WTC11 (cell line): ENCODE measurements at regions not wholly inside any gene's neighbourhood (a gene's known extent, or its start where the extent isn't known, plus 50 kb on each side); places are given as distances from the start of the nearest gene placed in this dataset.
A peak's percentile ranks its signal among the peaks of the same experiment; 100 is the strongest.

Source experiments
- ATAC-seq: fragments of 200-7000 bp; cut with Tn5 transposase; 2 replicates; pipeline ENCODE4 v1.10.0; 2021; ENCODE audit warnings: mild to moderate bottlenecking, moderate library complexity
- CTCF ChIA-PET: fragments of 300-600 bp; sonication (Branson Sonifier 250); formaldehyde crosslinking; loops from one replicate; lab custom pipeline; 2021; ENCODE audit warnings: antibody characterized with exemption; lab: Charles Lee
- POLR2A ChIA-PET: fragments of 350-600 bp; sonication (Branson Sonifier 250); formaldehyde crosslinking; loops from one replicate; lab custom pipeline; 2021; ENCODE audit warnings: antibody characterized with exemption; lab: Charles Lee
- DNase-seq: peaks from one replicate; pipeline ENCODE4 v3.0.0; 2021; ENCODE audit warnings: low spot score
- H3K27ac Mint-ChIP-seq: 2 replicates; pipeline ENCODE4 v1.8.0; 2021; ENCODE audit warnings: mixed read lengths
- H3K27me3 Mint-ChIP-seq: 2 replicates; pipeline ENCODE4 v1.8.0; 2021; ENCODE audit warnings: low read depth, mild to moderate bottlenecking, moderate library complexity, mixed read lengths
- H3K36me3 Mint-ChIP-seq: 2 replicates; pipeline ENCODE4 v1.8.0; 2021; ENCODE audit warnings: mixed read lengths
- H3K4me1 Mint-ChIP-seq: 2 replicates; pipeline ENCODE4 v1.8.0; 2022; ENCODE audit warnings: mixed read lengths
- H3K4me3 Mint-ChIP-seq: 2 replicates; pipeline ENCODE4 v1.8.0; 2021; ENCODE audit warnings: mild to moderate bottlenecking, moderate library complexity, mixed read lengths
- H3K9me3 Mint-ChIP-seq: 2 replicates; pipeline ENCODE4 v1.8.0; 2021; ENCODE audit warnings: mixed read lengths
- EMX1 ChIP-seq: fragments of 250-450 bp; sonication (Bioruptor Pico); IDR thresholded peaks from 2 replicates; pipeline ENCODE4 v1.8.0; 2021; ENCODE audit warnings: mild to moderate bottlenecking
- GABPB1 ChIP-seq: sonication (generic); formaldehyde crosslinking; IDR thresholded peaks from 2 replicates; pipeline ENCODE4 v1.8.1; 2023; ENCODE audit warnings: mild to moderate bottlenecking, missing genetic modification reagents
- GTF2I ChIP-seq: fragments of 250-450 bp; sonication (Bioruptor Pico); conservative IDR thresholded peaks from 2 replicates; pipeline ENCODE4 v1.4.0; 2021; ENCODE audit warnings: mild to moderate bottlenecking
- JUN ChIP-seq: sonication (generic); formaldehyde crosslinking; IDR thresholded peaks from 2 replicates; pipeline ENCODE4 v1.8.0; 2023; ENCODE audit warnings: mild to moderate bottlenecking, missing genetic modification reagents
- MYBL2 ChIP-seq: sonication (generic); formaldehyde crosslinking; IDR thresholded peaks from 2 replicates; pipeline ENCODE4 v1.8.1; 2023; ENCODE audit warnings: mild to moderate bottlenecking, moderate library complexity, missing genetic modification reagents
- NFE2L1 ChIP-seq: sonication (generic); formaldehyde crosslinking; IDR thresholded peaks from 2 replicates; pipeline ENCODE4 v1.8.1; 2023; ENCODE audit warnings: missing genetic modification reagents
- OVOL2 ChIP-seq: fragments of 250-450 bp; sonication (Bioruptor Pico); IDR thresholded peaks from 2 replicates; pipeline ENCODE4 v1.9.0; 2021; ENCODE audit warnings: mild to moderate bottlenecking, borderline replicate concordance
- TEAD4 ChIP-seq: sonication (generic); formaldehyde crosslinking; IDR thresholded peaks from 2 replicates; pipeline ENCODE4 v1.8.0; 2022; ENCODE audit warnings: mild to moderate bottlenecking, missing genetic modification reagents
- ZNF416 ChIP-seq: fragments of 250-450 bp; sonication (Bioruptor Pico); IDR thresholded peaks from 2 replicates; pipeline ENCODE4 v1.9.0; 2021; ENCODE audit warnings: mild to moderate bottlenecking, inconsistent platforms
- TF ChIP-seq, protein P1 (sequence below): fragments of 250-450 bp; sonication (Bioruptor Pico); conservative IDR thresholded peaks from 2 replicates; pipeline ENCODE4 v1.9.0; 2021; ENCODE audit warnings: mild to moderate bottlenecking
- TF ChIP-seq, protein P2 (sequence below): fragments of 250-450 bp; sonication (Bioruptor Pico); IDR thresholded peaks from 2 replicates; pipeline ENCODE4 v1.9.0; 2021; ENCODE audit warnings: mild to moderate bottlenecking, borderline replicate concordance
- TF ChIP-seq, protein P3 (sequence below): sonication (generic); formaldehyde crosslinking; IDR thresholded peaks from 2 replicates; pipeline ENCODE4 v1.8.1; 2022; ENCODE audit warnings: mild to moderate bottlenecking, moderate library complexity, missing genetic modification reagents
- TF ChIP-seq, protein P4 (sequence below): sonication (generic); formaldehyde crosslinking; IDR thresholded peaks from 2 replicates; pipeline ENCODE4 v1.8.1; 2023; ENCODE audit warnings: mild to moderate bottlenecking, missing genetic modification reagents
- TF ChIP-seq, protein P5 (sequence below): sonication (generic); formaldehyde crosslinking; IDR thresholded peaks from 2 replicates; pipeline ENCODE4 v1.8.1; 2022; ENCODE audit warnings: low read depth, mild to moderate bottlenecking, moderate library complexity, missing genetic modification reagents, borderline replicate concordance
- TF ChIP-seq, protein P6 (sequence below): sonication (generic); formaldehyde crosslinking; IDR thresholded peaks from 2 replicates; pipeline ENCODE4 v1.8.0; 2022; ENCODE audit warnings: mild to moderate bottlenecking, missing genetic modification reagents

DNA sequence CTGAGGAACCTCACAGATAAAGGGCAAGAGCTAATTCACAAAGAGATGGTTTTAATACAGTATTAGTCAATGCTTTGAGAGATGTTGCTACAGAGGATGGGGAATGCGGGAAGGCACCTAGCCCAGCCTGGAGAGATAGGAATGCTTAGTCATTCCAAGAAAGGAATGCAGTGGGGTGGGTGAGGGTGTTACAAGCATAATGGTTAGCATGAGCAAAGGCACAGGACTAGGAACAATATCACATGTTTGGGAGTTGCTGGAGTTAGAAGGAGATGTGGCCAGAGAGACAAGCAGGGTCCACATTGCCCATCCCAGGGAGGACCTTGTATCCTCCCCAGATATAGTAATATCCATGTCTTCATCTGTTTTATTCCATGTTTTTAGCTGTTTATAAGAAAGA lies 107.0 kb upstream of the OGFRL1 start (continued):
- TF ChIP-seq, protein P1, sequence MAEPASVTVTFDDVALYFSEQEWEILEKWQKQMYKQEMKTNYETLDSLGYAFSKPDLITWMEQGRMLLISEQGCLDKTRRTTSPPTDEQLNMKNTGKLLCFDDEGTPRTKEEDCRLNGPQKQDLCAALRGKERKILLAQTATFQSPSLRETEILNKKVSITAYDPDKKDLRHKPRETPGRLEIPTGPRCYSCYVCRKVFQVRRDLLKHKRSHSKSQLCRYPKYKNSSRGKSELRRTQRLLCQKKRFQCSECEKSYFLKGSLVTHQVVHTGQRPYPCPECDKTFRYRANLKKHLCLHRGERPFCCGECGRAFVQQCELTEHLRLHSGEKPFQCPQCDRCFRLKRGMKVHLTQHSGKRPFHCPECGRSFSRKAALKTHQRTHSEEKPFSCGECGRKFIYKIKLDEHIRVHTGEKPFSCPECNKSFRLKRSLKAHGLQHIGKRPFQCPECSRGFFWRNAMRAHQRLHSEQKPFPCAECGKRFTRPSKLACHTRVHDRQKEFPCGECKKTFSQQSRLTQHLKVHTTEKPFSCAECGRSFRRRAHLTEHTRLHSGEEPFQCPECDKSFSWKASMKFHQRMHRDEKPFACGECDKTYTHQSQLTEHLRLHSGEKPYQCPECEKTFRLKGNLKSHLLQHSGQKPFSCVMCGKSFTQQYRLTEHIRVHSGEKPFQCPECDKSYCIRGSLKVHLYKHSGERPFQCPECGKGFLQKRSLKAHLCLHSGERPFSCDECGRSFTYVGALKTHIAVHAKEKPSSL, result no peak
- TF ChIP-seq, protein P2, sequence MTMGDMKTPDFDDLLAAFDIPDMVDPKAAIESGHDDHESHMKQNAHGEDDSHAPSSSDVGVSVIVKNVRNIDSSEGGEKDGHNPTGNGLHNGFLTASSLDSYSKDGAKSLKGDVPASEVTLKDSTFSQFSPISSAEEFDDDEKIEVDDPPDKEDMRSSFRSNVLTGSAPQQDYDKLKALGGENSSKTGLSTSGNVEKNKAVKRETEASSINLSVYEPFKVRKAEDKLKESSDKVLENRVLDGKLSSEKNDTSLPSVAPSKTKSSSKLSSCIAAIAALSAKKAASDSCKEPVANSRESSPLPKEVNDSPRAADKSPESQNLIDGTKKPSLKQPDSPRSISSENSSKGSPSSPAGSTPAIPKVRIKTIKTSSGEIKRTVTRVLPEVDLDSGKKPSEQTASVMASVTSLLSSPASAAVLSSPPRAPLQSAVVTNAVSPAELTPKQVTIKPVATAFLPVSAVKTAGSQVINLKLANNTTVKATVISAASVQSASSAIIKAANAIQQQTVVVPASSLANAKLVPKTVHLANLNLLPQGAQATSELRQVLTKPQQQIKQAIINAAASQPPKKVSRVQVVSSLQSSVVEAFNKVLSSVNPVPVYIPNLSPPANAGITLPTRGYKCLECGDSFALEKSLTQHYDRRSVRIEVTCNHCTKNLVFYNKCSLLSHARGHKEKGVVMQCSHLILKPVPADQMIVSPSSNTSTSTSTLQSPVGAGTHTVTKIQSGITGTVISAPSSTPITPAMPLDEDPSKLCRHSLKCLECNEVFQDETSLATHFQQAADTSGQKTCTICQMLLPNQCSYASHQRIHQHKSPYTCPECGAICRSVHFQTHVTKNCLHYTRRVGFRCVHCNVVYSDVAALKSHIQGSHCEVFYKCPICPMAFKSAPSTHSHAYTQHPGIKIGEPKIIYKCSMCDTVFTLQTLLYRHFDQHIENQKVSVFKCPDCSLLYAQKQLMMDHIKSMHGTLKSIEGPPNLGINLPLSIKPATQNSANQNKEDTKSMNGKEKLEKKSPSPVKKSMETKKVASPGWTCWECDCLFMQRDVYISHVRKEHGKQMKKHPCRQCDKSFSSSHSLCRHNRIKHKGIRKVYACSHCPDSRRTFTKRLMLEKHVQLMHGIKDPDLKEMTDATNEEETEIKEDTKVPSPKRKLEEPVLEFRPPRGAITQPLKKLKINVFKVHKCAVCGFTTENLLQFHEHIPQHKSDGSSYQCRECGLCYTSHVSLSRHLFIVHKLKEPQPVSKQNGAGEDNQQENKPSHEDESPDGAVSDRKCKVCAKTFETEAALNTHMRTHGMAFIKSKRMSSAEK (CRISPR knock-in tag), result 0 out of 2 replicates have a peak, but pooled peaks have one; percentile 57
- no peak for TF ChIP-seq MYBL2 (CRISPR knock-in tag)
- peak; percentile 98 for TF ChIP-seq NFE2L1
- TF ChIP-seq JUN (CRISPR knock-in tag), result no peak
- TF ChIP-seq OVOL2, result no peak
- TF ChIP-seq, protein P3, sequence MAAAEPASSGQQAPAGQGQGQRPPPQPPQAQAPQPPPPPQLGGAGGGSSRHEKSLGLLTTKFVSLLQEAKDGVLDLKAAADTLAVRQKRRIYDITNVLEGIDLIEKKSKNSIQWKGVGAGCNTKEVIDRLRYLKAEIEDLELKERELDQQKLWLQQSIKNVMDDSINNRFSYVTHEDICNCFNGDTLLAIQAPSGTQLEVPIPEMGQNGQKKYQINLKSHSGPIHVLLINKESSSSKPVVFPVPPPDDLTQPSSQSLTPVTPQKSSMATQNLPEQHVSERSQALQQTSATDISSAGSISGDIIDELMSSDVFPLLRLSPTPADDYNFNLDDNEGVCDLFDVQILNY, result no peak

DNA sequence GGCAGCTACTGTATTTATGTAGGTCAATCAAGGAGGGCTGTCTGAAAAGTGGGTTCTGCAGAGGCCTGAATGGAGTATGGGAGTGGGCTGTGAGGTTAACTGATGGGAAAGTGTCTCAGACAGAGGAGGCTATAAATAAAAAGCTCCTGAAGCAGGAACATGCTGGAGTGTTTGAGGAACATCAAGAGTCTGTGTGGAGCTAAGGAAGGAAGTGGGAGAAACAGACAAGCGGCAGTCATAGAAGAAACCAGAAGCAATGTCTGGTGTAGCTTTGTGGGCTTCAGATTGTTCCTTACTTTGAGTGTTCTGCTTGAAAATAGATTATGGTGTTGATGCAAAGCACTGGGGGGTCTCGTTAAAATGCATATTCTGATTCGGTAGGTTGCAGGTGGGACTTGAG lies 101.5 kb upstream of the OGFRL1 start:
- H3K4me3 Mint-ChIP-seq, result no peak overlapping the region
- ChIA-PET CTCF (no interaction called here), POLR2A (no interaction called here)
- H3K27ac Mint-ChIP-seq, result 0 out of 2 replicates have a peak overlapping the region, but pooled peaks have one; percentile 42
- DNase-seq (no peak), ATAC-seq (no peak)
- peaks cover 21% of the 10 kb centered on the region for H3K9me3 Mint-ChIP-seq
- no peak for TF ChIP-seq JUN (CRISPR knock-in tag)
- H3K27me3 Mint-ChIP-seq, result no peaks in the 10 kb centered on the region; the same call in 1 of the 2 replicates
- peaks cover 13% of the 10 kb centered on the region for H3K4me1 Mint-ChIP-seq
- H3K36me3 Mint-ChIP-seq, result peaks cover 7% of the 10 kb centered on the region

DNA sequence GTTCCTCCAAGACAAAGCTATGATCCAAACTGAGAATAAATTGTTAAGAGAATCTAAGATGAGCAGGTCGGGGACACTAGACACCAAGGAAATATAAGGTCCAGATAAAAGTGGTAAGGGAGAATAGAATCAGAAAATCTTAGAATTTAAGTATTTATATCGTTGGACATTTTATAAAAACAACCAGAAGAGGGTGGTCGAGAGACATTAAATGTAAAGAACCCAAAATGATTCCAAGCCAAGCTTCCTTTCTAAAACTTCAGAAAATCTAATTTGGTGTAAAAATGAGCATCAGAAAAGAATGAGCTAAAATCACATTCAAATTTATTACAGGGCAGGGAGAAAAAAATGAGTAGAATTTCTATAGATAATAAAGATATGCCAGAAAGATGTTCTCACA lies 97.8 kb upstream of the OGFRL1 start:
- Mint-ChIP-seq H3K9me3 (peaks cover 7% of the 10 kb centered on the region; the same call in 1 of the 2 replicates), H3K4me1 (peaks cover 9% of the 10 kb centered on the region), H3K4me3 (no peak overlapping the region), H3K36me3 (no peaks in the 10 kb centered on the region), H3K27ac (no peak overlapping the region), H3K27me3 (no peaks in the 10 kb centered on the region)
- no peak for ATAC-seq
- ChIA-PET POLR2A (no interaction called here), CTCF (interaction anchor here (0.7 to 1.8 kb wide), 5 partner anchors 97 to 192 kb away, joined by 3 to 4 read pairs (median 4); no protein-coding TSS in a partner anchor)
- TF ChIP-seq TEAD4 (CRISPR knock-in tag) (no peak), EMX1 (CRISPR knock-in tag) (no peak), GABPB1 (CRISPR knock-in tag) (no peak), NFE2L1 (no peak), ZNF416 (CRISPR knock-in tag) (no peak), GTF2I (CRISPR knock-in tag) (no peak)
- TF ChIP-seq, protein P4, sequence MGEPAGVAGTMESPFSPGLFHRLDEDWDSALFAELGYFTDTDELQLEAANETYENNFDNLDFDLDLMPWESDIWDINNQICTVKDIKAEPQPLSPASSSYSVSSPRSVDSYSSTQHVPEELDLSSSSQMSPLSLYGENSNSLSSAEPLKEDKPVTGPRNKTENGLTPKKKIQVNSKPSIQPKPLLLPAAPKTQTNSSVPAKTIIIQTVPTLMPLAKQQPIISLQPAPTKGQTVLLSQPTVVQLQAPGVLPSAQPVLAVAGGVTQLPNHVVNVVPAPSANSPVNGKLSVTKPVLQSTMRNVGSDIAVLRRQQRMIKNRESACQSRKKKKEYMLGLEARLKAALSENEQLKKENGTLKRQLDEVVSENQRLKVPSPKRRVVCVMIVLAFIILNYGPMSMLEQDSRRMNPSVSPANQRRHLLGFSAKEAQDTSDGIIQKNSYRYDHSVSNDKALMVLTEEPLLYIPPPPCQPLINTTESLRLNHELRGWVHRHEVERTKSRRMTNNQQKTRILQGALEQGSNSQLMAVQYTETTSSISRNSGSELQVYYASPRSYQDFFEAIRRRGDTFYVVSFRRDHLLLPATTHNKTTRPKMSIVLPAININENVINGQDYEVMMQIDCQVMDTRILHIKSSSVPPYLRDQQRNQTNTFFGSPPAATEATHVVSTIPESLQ (CRISPR knock-in tag), result no peak
- TF ChIP-seq, protein P5, sequence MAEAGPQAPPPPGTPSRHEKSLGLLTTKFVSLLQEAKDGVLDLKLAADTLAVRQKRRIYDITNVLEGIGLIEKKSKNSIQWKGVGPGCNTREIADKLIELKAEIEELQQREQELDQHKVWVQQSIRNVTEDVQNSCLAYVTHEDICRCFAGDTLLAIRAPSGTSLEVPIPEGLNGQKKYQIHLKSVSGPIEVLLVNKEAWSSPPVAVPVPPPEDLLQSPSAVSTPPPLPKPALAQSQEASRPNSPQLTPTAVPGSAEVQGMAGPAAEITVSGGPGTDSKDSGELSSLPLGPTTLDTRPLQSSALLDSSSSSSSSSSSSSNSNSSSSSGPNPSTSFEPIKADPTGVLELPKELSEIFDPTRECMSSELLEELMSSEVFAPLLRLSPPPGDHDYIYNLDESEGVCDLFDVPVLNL, result no peak
- TF ChIP-seq, protein P6, sequence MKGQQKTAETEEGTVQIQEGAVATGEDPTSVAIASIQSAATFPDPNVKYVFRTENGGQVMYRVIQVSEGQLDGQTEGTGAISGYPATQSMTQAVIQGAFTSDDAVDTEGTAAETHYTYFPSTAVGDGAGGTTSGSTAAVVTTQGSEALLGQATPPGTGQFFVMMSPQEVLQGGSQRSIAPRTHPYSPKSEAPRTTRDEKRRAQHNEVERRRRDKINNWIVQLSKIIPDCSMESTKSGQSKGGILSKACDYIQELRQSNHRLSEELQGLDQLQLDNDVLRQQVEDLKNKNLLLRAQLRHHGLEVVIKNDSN (CRISPR knock-in tag), result no peak
- no peak for DNase-seq
